ENCODE measurements at regions not wholly inside any gene's neighbourhood (a gene's known extent, or its start where the extent isn't known, plus 50 kb on each side); places are given as distances from the start of the nearest gene placed in this dataset.

DNA sequence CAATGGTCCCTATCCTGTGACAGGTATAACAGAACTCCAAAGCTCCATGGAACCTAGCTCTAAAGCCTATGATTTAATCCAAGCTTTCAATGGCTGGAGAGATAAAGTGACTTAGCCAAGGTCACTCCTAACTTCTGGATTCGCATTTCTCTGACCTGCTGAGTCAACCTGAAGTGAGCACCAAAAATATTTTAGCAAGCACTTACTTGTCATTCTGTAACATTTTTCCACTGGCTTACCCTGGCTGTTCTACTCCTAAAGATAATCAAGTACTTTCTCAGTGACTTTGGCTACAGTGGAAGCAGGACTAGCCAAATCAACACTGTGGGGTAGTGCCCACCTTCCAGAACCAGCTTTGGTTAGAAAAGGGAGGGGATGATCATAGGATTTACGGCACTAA lies 188.3 kb downstream of the OGFRL1 start:
- TF ChIP-seq POLR2A (IDR thresholded peaks at IDR 0.05; ENCODE audit: low read depth, low read length): no peak
- TF ChIP-seq ZNF384 (IDR thresholded peaks at IDR 0.05; ENCODE audit: borderline replicate concordance, low read depth, low read length): no peak
- TF ChIP-seq CBFB (IDR thresholded peaks at IDR 0.05; ENCODE audit: low read depth): no peak
- no peak for TF ChIP-seq EP300 (IDR thresholded peaks at IDR 0.05; ENCODE audit: borderline replicate concordance in 1 of 2, control insufficient read depth in 1 of 2, low read depth in 2 of 2, low read length in 2 of 2)
- TF ChIP-seq SMC3 (IDR thresholded peaks at IDR 0.05; ENCODE audit: borderline replicate concordance, low read length): no peak
- TF ChIP-seq, protein P1, sequence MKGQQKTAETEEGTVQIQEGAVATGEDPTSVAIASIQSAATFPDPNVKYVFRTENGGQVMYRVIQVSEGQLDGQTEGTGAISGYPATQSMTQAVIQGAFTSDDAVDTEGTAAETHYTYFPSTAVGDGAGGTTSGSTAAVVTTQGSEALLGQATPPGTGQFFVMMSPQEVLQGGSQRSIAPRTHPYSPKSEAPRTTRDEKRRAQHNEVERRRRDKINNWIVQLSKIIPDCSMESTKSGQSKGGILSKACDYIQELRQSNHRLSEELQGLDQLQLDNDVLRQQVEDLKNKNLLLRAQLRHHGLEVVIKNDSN (IDR thresholded peaks at IDR 0.05; ENCODE audit: borderline replicate concordance, extremely low read length, insufficient read depth, low read depth, low read length): no peak
- TF ChIP-seq CREM (IDR thresholded peaks at IDR 0.05; ENCODE audit: low read depth): no peak
- TF ChIP-seq EZH2 (IDR thresholded peaks at IDR 0.05; ENCODE audit: borderline replicate concordance, control insufficient read depth, low read depth, low read length): no peak
- no peak for TF ChIP-seq RELA (IDR thresholded peaks at IDR 0.05; ENCODE audit: borderline replicate concordance, partially characterized antibody)
- TF ChIP-seq, protein P2, sequence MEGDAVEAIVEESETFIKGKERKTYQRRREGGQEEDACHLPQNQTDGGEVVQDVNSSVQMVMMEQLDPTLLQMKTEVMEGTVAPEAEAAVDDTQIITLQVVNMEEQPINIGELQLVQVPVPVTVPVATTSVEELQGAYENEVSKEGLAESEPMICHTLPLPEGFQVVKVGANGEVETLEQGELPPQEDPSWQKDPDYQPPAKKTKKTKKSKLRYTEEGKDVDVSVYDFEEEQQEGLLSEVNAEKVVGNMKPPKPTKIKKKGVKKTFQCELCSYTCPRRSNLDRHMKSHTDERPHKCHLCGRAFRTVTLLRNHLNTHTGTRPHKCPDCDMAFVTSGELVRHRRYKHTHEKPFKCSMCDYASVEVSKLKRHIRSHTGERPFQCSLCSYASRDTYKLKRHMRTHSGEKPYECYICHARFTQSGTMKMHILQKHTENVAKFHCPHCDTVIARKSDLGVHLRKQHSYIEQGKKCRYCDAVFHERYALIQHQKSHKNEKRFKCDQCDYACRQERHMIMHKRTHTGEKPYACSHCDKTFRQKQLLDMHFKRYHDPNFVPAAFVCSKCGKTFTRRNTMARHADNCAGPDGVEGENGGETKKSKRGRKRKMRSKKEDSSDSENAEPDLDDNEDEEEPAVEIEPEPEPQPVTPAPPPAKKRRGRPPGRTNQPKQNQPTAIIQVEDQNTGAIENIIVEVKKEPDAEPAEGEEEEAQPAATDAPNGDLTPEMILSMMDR (IDR thresholded peaks at IDR 0.05 in 2 of 3, conservative IDR thresholded peaks at IDR 0.05 in 1 of 3; ENCODE audit: control insufficient read depth in 2 of 3, extremely low read depth in 1 of 3, insufficient read depth in 1 of 3, low read depth in 3 of 3, low read length in 3 of 3): no peak
